B cell (primary cell): ENCODE measurements at regions not wholly inside any gene's neighbourhood (a gene's known extent, or its start where the extent isn't known, plus 50 kb on each side); places are given as distances from the start of the nearest gene placed in this dataset.

Source experiments
- ATAC-seq: fragments of 200-7000 bp; cut with Tn5 transposase; one replicate; pipeline ENCODE4 v1.10.0; 2021; ENCODE audit warnings: low read depth, mild to moderate bottlenecking, moderate number of reproducible peaks, moderate library complexity
- CTCF ChIA-PET: fragments of 350-600 bp; sonication (Branson Sonifier 250); formaldehyde crosslinking; loops from one replicate; lab custom pipeline; 2021; ENCODE audit warnings: antibody characterized with exemption, inconsistent platforms; lab: Charles Lee
- POLR2A ChIA-PET: fragments of 350-600 bp; sonication (Branson Sonifier 250); formaldehyde crosslinking; loops from one replicate; lab custom pipeline; 2021; ENCODE audit warnings: antibody characterized with exemption; lab: Charles Lee
- DNase-seq: peaks from one replicate; pipeline ENCODE4 v3.0.0; 2013
- H2AFZ ChIP-seq: 2 replicates; pipeline ENCODE4 v1.6.1; 2012; ENCODE audit warnings: mild to moderate bottlenecking, low read depth, low read length; ENCODE audit not compliant: insufficient read depth, poor library complexity, severe bottlenecking
- H3K27ac ChIP-seq, 2 donors: 1 replicate in 1 of 2; 2 replicates in 1 of 2; pipeline ENCODE4 v1.5.1; 2012 to 2013; ENCODE audit warnings: low read length in 2 of 2, mild to moderate bottlenecking in 2 of 2, moderate library complexity in 1 of 2
- H3K27me3 ChIP-seq, 4 experiments: fragments of 200-600 bp in 1 of 4; sonication (generic) in 1 of 4; replicated peaks in 1 of 4; 1 replicate in 2 of 4; 2 replicates in 2 of 4; pipeline versions ENCODE4 v1.6.1 to v1.7.0; 2013 to 2016; ENCODE audit warnings: low read length in 3 of 4, mild to moderate bottlenecking in 2 of 4, mixed read lengths in 1 of 4, moderate library complexity in 1 of 4; ENCODE audit not compliant: insufficient read depth in 4 of 4, control insufficient read depth in 3 of 4; ENCODE audit errors: control extremely low read depth in 1 of 4
- H3K36me3 ChIP-seq, 2 experiments: replicated peaks in 1 of 2; 1 replicate in 1 of 2; 2 replicates in 1 of 2; pipeline versions ENCODE4 v1.6.1 to v1.7.1; 2013; ENCODE audit warnings: low read length in 1 of 2; ENCODE audit not compliant: insufficient read depth in 2 of 2, control insufficient read depth in 1 of 2; ENCODE audit errors: control extremely low read depth in 1 of 2, extremely low read depth in 1 of 2
- H3K4me1 ChIP-seq, 2 donors: fragments of 200-600 bp in 1 of 2; sonication (generic) in 1 of 2; 1 replicate in 1 of 2; 2 replicates in 1 of 2; pipeline versions ENCODE4 v1.5.1 to v1.6.1; 2013 to 2017; ENCODE audit warnings: low read length in 2 of 2; ENCODE audit not compliant: control insufficient read depth in 2 of 2, insufficient read depth in 2 of 2
- H3K4me2 ChIP-seq: replicated peaks from 2 replicates; pipeline ENCODE3; 2012; ENCODE audit warnings: mild to moderate bottlenecking, low read depth, low read length; ENCODE audit not compliant: poor library complexity, severe bottlenecking
- H3K4me3 ChIP-seq, 5 experiments: fragments of 200-600 bp in 1 of 5; sonication (generic) in 1 of 5; 1 replicate in 3 of 5; 2 replicates in 2 of 5; pipeline versions ENCODE4 v1.5.1 to v1.7.0; 2011 to 2016; ENCODE audit warnings: low read length in 4 of 5, mild to moderate bottlenecking in 4 of 5, low read depth in 2 of 5, control low read depth in 1 of 5, moderate library complexity in 1 of 5; ENCODE audit not compliant: insufficient read depth in 1 of 5; ENCODE audit errors: control extremely low read depth in 1 of 5, extremely low read depth in 1 of 5
- H3K79me2 ChIP-seq: fragments of 200-600 bp; sonication (generic); one replicate; pipeline ENCODE4 v1.6.0; 2016; ENCODE audit warnings: low read length; ENCODE audit not compliant: control insufficient read depth, insufficient read depth
- H3K9ac ChIP-seq: fragments of 200-600 bp; sonication (generic); 2 replicates; pipeline ENCODE4 v1.6.1; 2017; ENCODE audit warnings: mild to moderate bottlenecking, low read length, moderate library complexity
- H3K9me3 ChIP-seq, 3 donors: one replicate each; pipeline versions ENCODE4 v1.6.1 to v1.7.1; 2013; ENCODE audit warnings: low read length in 2 of 3; ENCODE audit not compliant: control insufficient read depth in 2 of 3, insufficient read depth in 1 of 3; ENCODE audit errors: control extremely low read depth in 1 of 3
- H4K20me1 ChIP-seq: 2 replicates; pipeline ENCODE4 v1.6.0; 2012; ENCODE audit warnings: mild to moderate bottlenecking, low read length; ENCODE audit not compliant: insufficient read depth, control insufficient read depth, poor library complexity, severe bottlenecking
- H3K27ac Mint-ChIP-seq: one replicate; pipeline ENCODE4 v1.8.0; 2021; ENCODE audit warnings: mixed read lengths
- H3K27me3 Mint-ChIP-seq: one replicate; pipeline ENCODE4 v1.8.0; 2021; ENCODE audit warnings: mixed read lengths
- H3K4me1 Mint-ChIP-seq: one replicate; pipeline ENCODE4 v1.8.0; 2021; ENCODE audit warnings: mixed read lengths
- H3K4me3 Mint-ChIP-seq: one replicate; pipeline ENCODE4 v1.8.0; 2021; ENCODE audit warnings: mixed read lengths
- H3K9me3 Mint-ChIP-seq: one replicate; pipeline ENCODE4 v1.8.0; 2022; ENCODE audit warnings: mixed read lengths; ENCODE audit not compliant: insufficient read depth
- CTCF ChIP-seq: fragments of 200-600 bp; IDR thresholded peaks from one replicate; pipeline ENCODE4 v1.8.0; 2022; ENCODE audit warnings: antibody characterized with exemption, mild to moderate bottlenecking
- EZH2 ChIP-seq: IDR thresholded peaks from 2 replicates; pipeline ENCODE4 v1.6.1; 2012; ENCODE audit warnings: borderline replicate concordance, low read depth, mild to moderate bottlenecking, moderate library complexity, low read length; ENCODE audit not compliant: insufficient read depth, poor library complexity, severe bottlenecking
- WGBS: methylation state at CpG from one replicate; pipeline ENCODE4 v1.1.5; 2013; ENCODE audit warnings: missing lambda C conversion rate; ENCODE audit not compliant: insufficient coverage; 5-methylcytosine and 5-hydroxymethylcytosine counted together
- intact Hi-C: fragments of 100-400 bp; cut with micrococcal nuclease; formaldehyde crosslinking; loops from one replicate; pipeline ENCODE4 v1.10.0; 2022

DNA sequence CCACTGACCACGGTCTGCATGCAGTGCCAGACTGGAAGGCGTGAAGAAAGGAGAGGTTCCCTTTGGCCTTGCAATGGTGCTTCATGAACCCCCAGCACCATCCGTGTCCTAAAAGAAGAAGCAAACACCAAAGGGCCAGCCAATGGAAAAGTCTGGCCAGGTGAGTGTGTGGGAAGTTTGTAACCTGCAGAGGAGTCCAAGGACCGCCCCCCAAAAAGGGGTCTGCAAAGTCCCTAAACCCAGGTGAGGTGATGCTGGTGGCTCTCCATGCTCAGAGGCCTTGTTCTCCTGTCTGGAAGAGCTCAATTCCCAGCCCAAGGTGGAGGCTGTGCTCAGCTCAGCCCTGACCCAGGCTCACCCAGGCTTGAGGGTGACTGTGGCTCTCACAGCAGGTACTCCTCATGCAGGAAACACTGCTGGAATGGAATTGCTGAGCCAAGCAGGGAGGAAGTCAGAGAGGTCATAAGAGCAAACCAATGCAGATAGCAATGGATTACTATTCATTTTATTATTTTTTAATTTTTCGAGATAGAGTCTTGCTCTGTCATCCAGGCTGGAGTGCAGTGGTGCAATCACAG, 52.4 kb upstream of the NANOS1 start:
- H3K4me2 ChIP-seq: no peak overlapping the region
- Mint-ChIP-seq H3K9me3 (peaks cover 8% of the 10 kb centered on the region), H3K4me3 (no peak overlapping the region), H3K27ac (no peak overlapping the region), H3K27me3 (peaks cover 30% of the 10 kb centered on the region), H3K4me1 (no peaks in the 10 kb centered on the region)
- H3K27ac ChIP-seq: no peak overlapping the region
- WGBS: 93% methylated on average over 3 of the region's 5 CpGs
- H2AFZ ChIP-seq: no peak overlapping the region
- no peak for DNase-seq
- no peak overlapping the region for H3K4me3 ChIP-seq
- no peaks in the 10 kb centered on the region for H3K4me1 ChIP-seq
- H3K27me3 ChIP-seq: peaks cover 0 to under 1% (median 0%) of the 10 kb centered on the region in 4 experiments
- H3K9me3 ChIP-seq: peaks cover 0 to 9% (median 5%) of the 10 kb centered on the region in 3 donors
- ChIA-PET POLR2A (no interaction called here), CTCF (no interaction called here)
- no peak overlapping the region for H3K9ac ChIP-seq
- no peak for ATAC-seq
- intact Hi-C loops: no loop called here
- TF ChIP-seq EZH2 (no peak), CTCF (no peak)
- no peaks in the 10 kb centered on the region for H3K79me2 ChIP-seq
- H3K36me3 ChIP-seq: no peaks in the 10 kb centered on the region
- H4K20me1 ChIP-seq: no peaks in the 10 kb centered on the region

DNA sequence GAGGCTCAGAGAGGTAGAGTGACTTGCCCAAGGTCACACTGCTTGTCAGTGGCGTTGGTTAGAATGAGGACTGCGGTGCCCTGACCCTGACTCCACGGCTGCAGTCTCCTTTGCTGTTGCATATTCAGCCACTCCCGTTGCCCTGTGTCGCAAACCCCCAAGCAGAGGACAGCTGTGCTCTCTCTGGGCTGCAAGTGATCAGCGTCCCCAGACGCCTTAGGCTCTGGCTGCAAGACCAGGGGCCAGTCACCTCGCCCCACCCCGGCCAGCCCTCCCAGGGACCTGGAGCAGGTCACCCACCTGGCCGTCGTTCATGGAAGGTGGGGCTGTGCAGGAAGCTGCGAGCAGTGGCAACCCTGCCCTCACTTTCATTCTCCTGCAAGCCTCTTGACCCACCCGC, 51.7 kb upstream of the NANOS1 start:
- DNase-seq (no peak), ATAC-seq (no peak)
- intact Hi-C loops: no loop called here
- Mint-ChIP-seq H3K4me1 (no peaks in the 10 kb centered on the region), H3K9me3 (peaks cover 10% of the 10 kb centered on the region), H3K4me3 (no peak overlapping the region), H3K27ac (no peak overlapping the region), H3K27me3 (peaks cover 30% of the 10 kb centered on the region)
- Histone ChIP-seq H3K36me3 (no peaks in the 10 kb centered on the region), H2AFZ (no peak overlapping the region), H3K9me3 (peaks cover 0 to 16% (median 5%) of the 10 kb centered on the region in 3 donors), H3K4me1 (no peaks in the 10 kb centered on the region), H3K27ac (no peak overlapping the region), H4K20me1 (no peaks in the 10 kb centered on the region), H3K79me2 (no peaks in the 10 kb centered on the region), H3K9ac (no peak overlapping the region), H3K27me3 (no peaks in the 10 kb centered on the region), H3K4me3 (no peak overlapping the region), H3K4me2 (no peak overlapping the region)
- 77% methylated on average over 11 of the region's 13 CpGs for WGBS
- ChIA-PET CTCF (no interaction called here), POLR2A (no interaction called here)
- TF ChIP-seq EZH2 (no peak), CTCF (no peak)
